Cardiac fibroblast (primary cell): ENCODE measurements at regions not wholly inside any gene's neighbourhood (a gene's known extent, or its start where the extent isn't known, plus 50 kb on each side); places are given as distances from the start of the nearest gene placed in this dataset.
"Not testable (repeated sequence)": the region's sequence is repeated elsewhere in the genome, so short reads cannot be mapped to it uniquely, and the experiment has no call there.

Experiments used
- DNase-seq, 2 donors: peaks; one replicate each; pipeline versions ENCODE4 v3.0.0 to v3.0.0-alpha.2; 2010; ENCODE audit warnings: low read depth in 2 of 2
- H3K4me3 ChIP-seq, 2 donors: replicated peaks in 1 of 2; 1 replicate in 1 of 2; 2 replicates in 1 of 2; pipeline ENCODE4 v1.5.1; 2011; ENCODE audit warnings: low read depth in 2 of 2, low read length in 2 of 2, mild to moderate bottlenecking in 2 of 2, moderate library complexity in 1 of 2
- CTCF ChIP-seq: IDR thresholded peaks from one replicate; pipeline ENCODE4 v1.5.1; 2011; ENCODE audit warnings: low read depth, mild to moderate bottlenecking, low read length, inconsistent platforms

GRCh38 chrX:35444671-35445355 lies 353.3 kb upstream of the MAGEB16 start:
- no peak overlapping the region for H3K4me3 ChIP-seq
- TF ChIP-seq CTCF = no peak
- DNase-seq = no peak

GRCh38 chrX:35445912-35446311 lies 352.2 kb upstream of the MAGEB16 start:
- no peak for DNase-seq
- no peak for TF ChIP-seq CTCF

GRCh38 chrX:35456891-35457290 lies 341.3 kb upstream of the MAGEB16 start:
- TF ChIP-seq CTCF = no peak

More at GRCh38 chrX:35445912-35446311, 352.2 kb upstream of the MAGEB16 start:
- H3K4me3 ChIP-seq = no peak overlapping the region

GRCh38 chrX:35458142-35458541 lies 340.0 kb upstream of the MAGEB16 start:
- TF ChIP-seq CTCF = no peak
- DNase-seq = no peak
- no peak overlapping the region for H3K4me3 ChIP-seq

More at GRCh38 chrX:35456891-35457290, 341.3 kb upstream of the MAGEB16 start:
- no peak overlapping the region for H3K4me3 ChIP-seq
- no peak for DNase-seq

- no peak for DNase-seq
- TF ChIP-seq CTCF = no peak
Measured at GRCh38 chrX:35461164-35461563, 337.0 kb upstream of the MAGEB16 start.

GRCh38 chrX:35496671-35497070 lies 301.5 kb upstream of the MAGEB16 start:
- not testable (repeated sequence) for H3K4me3 ChIP-seq

More at GRCh38 chrX:35461164-35461563, 337.0 kb upstream of the MAGEB16 start:
- H3K4me3 ChIP-seq = no peak overlapping the region

GRCh38 chrX:35497453-35497852 lies 300.7 kb upstream of the MAGEB16 start:
- H3K4me3 ChIP-seq, DNase-seq: not testable (repeated sequence)

More at GRCh38 chrX:35496671-35497070, 301.5 kb upstream of the MAGEB16 start:
- not testable (repeated sequence) for DNase-seq
